SW480 (cell line): ENCODE measurements at regions not wholly inside any gene's neighbourhood (a gene's known extent, or its start where the extent isn't known, plus 50 kb on each side); places are given as distances from the start of the nearest gene placed in this dataset.
"Not testable (repeated sequence)": the region's sequence is repeated elsewhere in the genome, so short reads cannot be mapped to it uniquely, and the experiment has no call there.

Experiments
- DNase-seq: peaks from one replicate; pipeline ENCODE4 v3.0.0-alpha.2; 2016; ENCODE audit warnings: low spot score

- not testable (repeated sequence) for DNase-seq
These were observed 57.2 kb upstream of the LRPAP1 start for GRCh38 chr4:3589379-3589778.

- DNase-seq: not testable (repeated sequence)
These were observed 56.4 kb upstream of the LRPAP1 start for GRCh38 chr4:3588517-3589194.

- not testable (repeated sequence) for DNase-seq
These were observed 54.4 kb upstream of the LRPAP1 start for GRCh38 chr4:3586596-3586995.

GRCh38 chr4:3585567-3585966 lies 53.3 kb upstream of the LRPAP1 start:
- DNase-seq: not testable (repeated sequence)

- no peak for DNase-seq
These were observed 49.9 kb upstream of the LRPAP1 start for GRCh38 chr4:3582091-3582475.
